HepG2 (cell line): ENCODE measurements at regions not wholly inside any gene's neighbourhood (a gene's known extent, or its start where the extent isn't known, plus 50 kb on each side); places are given as distances from the start of the nearest gene placed in this dataset.

Experiments used
- FOXC1 ChIP-seq: sonication (generic); formaldehyde crosslinking; IDR thresholded peaks from 2 replicates; pipeline ENCODE4 v1.8.0; 2022; ENCODE audit warnings: mild to moderate bottlenecking, missing genetic modification reagents, borderline replicate concordance
- HMGXB3 ChIP-seq: sonication (generic); formaldehyde crosslinking; IDR thresholded peaks from 2 replicates; pipeline ENCODE4 v1.4.0; 2020; ENCODE audit warnings: missing genetic modification reagents, borderline replicate concordance
- NCOA2 ChIP-seq: sonication (generic); formaldehyde crosslinking; IDR thresholded peaks from 2 replicates; pipeline ENCODE4 v1.8.0; 2022; ENCODE audit warnings: inconsistent platforms
- NR2F6 ChIP-seq, 2 experiments: IDR thresholded peaks; 2 replicates each; pipeline ENCODE4 v1.6.1; 2016; ENCODE audit warnings: antibody characterized with exemption in 1 of 2, mild to moderate bottlenecking in 1 of 2
- RELA ChIP-seq: sonication (generic); formaldehyde crosslinking; IDR thresholded peaks from 2 replicates; pipeline ENCODE4 v1.4.0; 2020; ENCODE audit warnings: missing genetic modification reagents
- SP4 ChIP-seq: sonication (generic); formaldehyde crosslinking; IDR thresholded peaks from 2 replicates; pipeline ENCODE4 v1.8.1; 2023; ENCODE audit warnings: mild to moderate bottlenecking, missing genetic modification reagents
- SYNCRIP ChIP-seq: fragments of 200-400 bp; formaldehyde crosslinking; IDR thresholded peaks from 2 replicates; pipeline ENCODE4 v1.6.1; 2018; ENCODE audit warnings: mild to moderate bottlenecking, low read depth, low read length; ENCODE audit not compliant: insufficient read depth
- XRCC5 ChIP-seq: fragments of 200-400 bp; formaldehyde crosslinking; optimal IDR thresholded peaks from 2 replicates; pipeline ENCODE3; 2017; ENCODE audit warnings: mild to moderate bottlenecking, low read length
- ZNF282 ChIP-seq: fragments of 450-650 bp; IDR thresholded peaks from 2 replicates; pipeline ENCODE4 v1.6.1; 2018; ENCODE audit not compliant: partially characterized antibody
- ZNF546 ChIP-seq: sonication (generic); formaldehyde crosslinking; conservative IDR thresholded peaks from 2 replicates; pipeline ENCODE4 v1.8.1; 2023; ENCODE audit warnings: mild to moderate bottlenecking, missing genetic modification reagents
- ZNF605 ChIP-seq: sonication (generic); formaldehyde crosslinking; IDR thresholded peaks from 2 replicates; pipeline ENCODE4 v1.8.0; 2022; ENCODE audit warnings: mild to moderate bottlenecking, missing genetic modification reagents
- ZNF773 ChIP-seq: sonication (generic); formaldehyde crosslinking; IDR thresholded peaks from 2 replicates; pipeline ENCODE4 v1.4.0; 2020; ENCODE audit warnings: missing genetic modification reagents, borderline replicate concordance
- ZNF782 ChIP-seq: sonication (generic); formaldehyde crosslinking; IDR thresholded peaks from 2 replicates; pipeline ENCODE4 v1.4.0; 2020; ENCODE audit warnings: missing genetic modification reagents, mild to moderate bottlenecking, borderline replicate concordance
- ZNF788 ChIP-seq: sonication (generic); formaldehyde crosslinking; IDR thresholded peaks from 2 replicates; pipeline ENCODE4 v1.5.0; 2020; ENCODE audit warnings: mild to moderate bottlenecking, missing genetic modification reagents, borderline replicate concordance
- TF ChIP-seq, protein P1 (sequence below): sonication (generic); formaldehyde crosslinking; IDR thresholded peaks from 2 replicates; pipeline ENCODE4 v1.9.0; 2021; ENCODE audit warnings: missing genetic modification reagents, borderline replicate concordance
- TF ChIP-seq, protein P2 (sequence below): sonication (generic); formaldehyde crosslinking; IDR thresholded peaks from 2 replicates; pipeline ENCODE4 v1.5.1; 2020; ENCODE audit warnings: missing genetic modification reagents, mild to moderate bottlenecking, borderline replicate concordance
- TF ChIP-seq, protein P3 (sequence below): sonication (generic); formaldehyde crosslinking; IDR thresholded peaks from 2 replicates; pipeline ENCODE4 v1.5.1; 2020; ENCODE audit warnings: missing genetic modification reagents, mild to moderate bottlenecking, borderline replicate concordance

- TF ChIP-seq ZNF605 (CRISPR knock-in tag) (no peak), ZNF788 (no peak), FOXC1 (no peak), NR2F6 (IDR thresholded peaks at IDR 0.05) (0 out of 2 replicates have a peak, but pooled peaks have one; percentile 39), NR2F6 (CRISPR knock-in tag; IDR thresholded peaks at IDR 0.05) (0 out of 2 replicates have a peak, but pooled peaks have one; percentile 34), SP4 (CRISPR knock-in tag) (no peak), ZNF546 (CRISPR knock-in tag) (no peak), HMGXB3 (CRISPR knock-in tag) (no peak), ZNF782 (CRISPR knock-in tag) (no peak), NCOA2 (CRISPR knock-in tag) (peak; percentile 5; the same call in 1 of the 2 replicates), ZNF773 (no peak), RELA (no peak), SYNCRIP (no peak), ZNF282 (no peak), XRCC5 (no peak)
- TF ChIP-seq, protein P1, sequence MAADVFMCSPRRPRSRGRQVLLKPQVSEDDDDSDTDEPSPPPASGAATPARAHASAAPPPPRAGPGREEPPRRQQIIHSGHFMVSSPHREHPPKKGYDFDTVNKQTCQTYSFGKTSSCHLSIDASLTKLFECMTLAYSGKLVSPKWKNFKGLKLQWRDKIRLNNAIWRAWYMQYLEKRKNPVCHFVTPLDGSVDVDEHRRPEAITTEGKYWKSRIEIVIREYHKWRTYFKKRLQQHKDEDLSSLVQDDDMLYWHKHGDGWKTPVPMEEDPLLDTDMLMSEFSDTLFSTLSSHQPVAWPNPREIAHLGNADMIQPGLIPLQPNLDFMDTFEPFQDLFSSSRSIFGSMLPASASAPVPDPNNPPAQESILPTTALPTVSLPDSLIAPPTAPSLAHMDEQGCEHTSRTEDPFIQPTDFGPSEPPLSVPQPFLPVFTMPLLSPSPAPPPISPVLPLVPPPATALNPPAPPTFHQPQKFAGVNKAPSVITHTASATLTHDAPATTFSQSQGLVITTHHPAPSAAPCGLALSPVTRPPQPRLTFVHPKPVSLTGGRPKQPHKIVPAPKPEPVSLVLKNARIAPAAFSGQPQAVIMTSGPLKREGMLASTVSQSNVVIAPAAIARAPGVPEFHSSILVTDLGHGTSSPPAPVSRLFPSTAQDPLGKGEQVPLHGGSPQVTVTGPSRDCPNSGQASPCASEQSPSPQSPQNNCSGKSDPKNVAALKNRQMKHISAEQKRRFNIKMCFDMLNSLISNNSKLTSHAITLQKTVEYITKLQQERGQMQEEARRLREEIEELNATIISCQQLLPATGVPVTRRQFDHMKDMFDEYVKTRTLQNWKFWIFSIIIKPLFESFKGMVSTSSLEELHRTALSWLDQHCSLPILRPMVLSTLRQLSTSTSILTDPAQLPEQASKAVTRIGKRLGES: no peak
- TF ChIP-seq, protein P2, sequence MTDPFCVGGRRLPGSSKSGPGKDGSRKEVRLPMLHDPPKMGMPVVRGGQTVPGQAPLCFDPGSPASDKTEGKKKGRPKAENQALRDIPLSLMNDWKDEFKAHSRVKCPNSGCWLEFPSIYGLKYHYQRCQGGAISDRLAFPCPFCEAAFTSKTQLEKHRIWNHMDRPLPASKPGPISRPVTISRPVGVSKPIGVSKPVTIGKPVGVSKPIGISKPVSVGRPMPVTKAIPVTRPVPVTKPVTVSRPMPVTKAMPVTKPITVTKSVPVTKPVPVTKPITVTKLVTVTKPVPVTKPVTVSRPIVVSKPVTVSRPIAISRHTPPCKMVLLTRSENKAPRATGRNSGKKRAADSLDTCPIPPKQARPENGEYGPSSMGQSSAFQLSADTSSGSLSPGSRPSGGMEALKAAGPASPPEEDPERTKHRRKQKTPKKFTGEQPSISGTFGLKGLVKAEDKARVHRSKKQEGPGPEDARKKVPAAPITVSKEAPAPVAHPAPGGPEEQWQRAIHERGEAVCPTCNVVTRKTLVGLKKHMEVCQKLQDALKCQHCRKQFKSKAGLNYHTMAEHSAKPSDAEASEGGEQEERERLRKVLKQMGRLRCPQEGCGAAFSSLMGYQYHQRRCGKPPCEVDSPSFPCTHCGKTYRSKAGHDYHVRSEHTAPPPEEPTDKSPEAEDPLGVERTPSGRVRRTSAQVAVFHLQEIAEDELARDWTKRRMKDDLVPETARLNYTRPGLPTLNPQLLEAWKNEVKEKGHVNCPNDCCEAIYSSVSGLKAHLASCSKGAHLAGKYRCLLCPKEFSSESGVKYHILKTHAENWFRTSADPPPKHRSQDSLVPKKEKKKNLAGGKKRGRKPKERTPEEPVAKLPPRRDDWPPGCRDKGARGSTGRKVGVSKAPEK (CRISPR knock-in tag): no peak
- TF ChIP-seq, protein P3, sequence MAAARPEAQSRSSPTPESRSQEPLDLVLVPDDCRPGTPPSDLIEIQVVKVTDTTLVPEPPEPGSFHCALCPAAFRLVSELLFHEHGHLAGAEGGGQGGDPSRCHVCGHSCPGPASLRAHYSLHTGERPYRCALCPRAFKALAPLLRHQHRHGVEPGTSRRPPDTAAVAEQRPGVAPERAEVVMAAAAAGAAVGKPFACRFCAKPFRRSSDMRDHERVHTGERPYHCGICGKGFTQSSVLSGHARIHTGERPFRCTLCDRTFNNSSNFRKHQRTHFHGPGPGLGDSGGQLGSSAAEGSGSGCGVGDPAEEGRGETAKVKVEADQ: no peak
These were observed 84.0 kb upstream of the ACSL3 start (continued) for GRCh38 chr2:222776792-222777191.
